GM19043 (cell line): ENCODE measurements at regions not wholly inside any gene's neighbourhood (a gene's known extent, or its start where the extent isn't known, plus 50 kb on each side); places are given as distances from the start of the nearest gene placed in this dataset.
"Not testable (repeated sequence)": the region's sequence is repeated elsewhere in the genome, so short reads cannot be mapped to it uniquely, and the experiment has no call there.

Source experiments
- ATAC-seq: cut with Tn5 transposase; IDR thresholded peaks from one replicate; pipeline ENCODE4 v1.9.1; 2021; ENCODE audit warnings: low read depth; ENCODE audit not compliant: unreplicated experiment

- no peak for ATAC-seq
These were observed 330.4 kb upstream of the BRINP3 start for GRCh38 chr1:190808035-190808434.

DNA sequence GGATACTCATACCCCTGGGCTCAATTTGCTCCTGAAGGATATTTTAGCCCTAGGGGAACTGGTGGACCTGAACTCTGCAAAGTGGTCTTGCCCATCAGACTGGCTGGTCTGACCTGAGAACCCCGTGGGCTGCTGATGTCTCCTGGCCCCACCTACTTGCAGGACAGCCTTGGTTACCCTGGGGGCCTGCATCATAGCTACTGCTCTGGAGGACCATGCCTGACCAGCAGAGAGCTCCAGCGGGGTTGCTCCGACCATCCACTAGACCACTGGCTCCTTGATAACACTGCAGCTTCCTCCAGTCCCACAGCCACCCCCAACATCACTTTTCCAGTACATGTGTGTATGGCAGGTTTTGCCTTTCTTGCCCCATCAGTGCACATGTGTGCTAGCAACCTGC is 331.6 kb upstream of the BRINP3 start:
- ATAC-seq = no peak

- no peak for ATAC-seq
These were observed 335.3 kb upstream of the BRINP3 start for GRCh38 chr1:190812996-190813395.

DNA sequence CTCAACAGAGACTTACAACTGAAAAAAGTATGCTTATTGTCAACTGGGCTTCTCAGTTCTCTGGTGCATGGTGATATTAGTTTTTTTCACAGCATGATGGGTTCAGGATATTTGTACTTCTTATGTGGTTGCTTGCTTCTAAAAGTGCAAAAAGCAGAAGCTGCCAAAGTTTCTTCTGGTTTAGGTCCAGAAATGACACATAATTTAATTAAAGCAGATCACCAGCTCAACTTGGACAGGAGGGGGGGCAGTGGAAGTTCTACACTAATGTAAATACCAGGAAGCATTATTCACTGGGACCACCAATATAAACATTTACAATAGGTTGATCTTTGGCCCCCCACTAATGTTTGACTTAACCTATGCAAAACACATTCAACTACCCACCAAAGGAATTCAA is 354.8 kb upstream of the BRINP3 start:
- ATAC-seq = no peak

- no peak for ATAC-seq
These were observed 358.0 kb upstream of the BRINP3 start for GRCh38 chr1:190835658-190836057.

DNA sequence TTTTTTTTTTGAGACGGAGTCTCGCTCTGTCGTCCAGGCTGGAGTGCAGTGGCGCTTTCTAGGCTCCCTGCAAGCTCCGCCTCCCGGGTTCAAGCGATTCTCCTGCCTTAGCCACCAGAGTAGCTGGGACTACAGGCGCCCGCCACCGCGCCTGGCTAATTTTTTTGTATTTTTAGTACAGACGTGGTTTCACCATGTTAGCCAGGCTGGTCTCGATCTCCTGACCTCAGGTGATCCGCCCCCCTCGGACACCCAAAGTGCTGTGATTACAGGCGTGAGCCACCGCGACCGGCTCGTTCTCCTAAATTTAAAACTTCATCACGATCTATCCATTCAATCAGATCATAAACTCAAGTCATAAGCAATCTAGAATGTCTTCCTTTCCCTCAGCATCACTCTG is 359.5 kb upstream of the BRINP3 start:
- not testable (repeated sequence) for ATAC-seq

DNA sequence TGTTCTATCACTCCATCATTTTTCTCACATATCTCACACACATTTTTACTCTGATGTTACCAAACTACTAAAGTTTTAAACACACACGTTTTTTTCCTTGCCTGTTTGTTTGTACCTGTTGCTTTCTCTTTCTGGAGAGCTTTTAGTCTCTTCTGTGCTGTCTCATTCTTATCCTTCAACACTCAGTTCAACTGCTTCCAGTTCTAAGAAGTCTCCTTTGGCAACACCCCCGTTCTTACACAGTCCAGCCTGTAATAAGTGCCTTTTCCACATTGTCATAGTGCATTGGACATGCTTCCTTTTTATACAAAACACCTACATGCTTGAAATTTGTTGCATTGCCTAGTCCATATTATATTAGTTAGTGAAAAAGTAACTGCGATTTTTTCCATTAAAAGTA is 360.2 kb upstream of the BRINP3 start:
- no peak for ATAC-seq

GRCh38 chr1:190847166-190847565 is 369.5 kb upstream of the BRINP3 start:
- ATAC-seq = no peak

DNA sequence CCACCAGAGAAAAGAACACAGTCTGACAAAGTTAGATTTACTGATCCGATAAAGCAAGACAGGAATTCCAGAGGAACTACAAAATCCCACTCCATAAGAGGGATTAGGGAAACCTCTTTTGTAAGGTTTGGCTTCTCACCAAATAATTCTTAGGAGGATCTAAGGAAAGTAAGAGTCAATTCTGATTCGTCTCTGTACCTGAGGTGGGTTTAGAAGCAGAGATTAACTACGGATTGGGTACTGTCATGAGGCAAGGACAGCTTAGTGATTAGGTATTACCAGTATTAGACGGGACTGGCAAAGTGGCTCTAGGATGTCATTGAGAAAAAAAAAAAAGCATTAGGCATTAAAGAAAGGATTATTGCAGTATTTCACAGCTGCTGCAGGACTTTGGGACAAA is 371.7 kb upstream of the BRINP3 start:
- no peak for ATAC-seq

- ATAC-seq = no peak
These were observed 374.9 kb upstream of the BRINP3 start for GRCh38 chr1:190852611-190853010.

DNA sequence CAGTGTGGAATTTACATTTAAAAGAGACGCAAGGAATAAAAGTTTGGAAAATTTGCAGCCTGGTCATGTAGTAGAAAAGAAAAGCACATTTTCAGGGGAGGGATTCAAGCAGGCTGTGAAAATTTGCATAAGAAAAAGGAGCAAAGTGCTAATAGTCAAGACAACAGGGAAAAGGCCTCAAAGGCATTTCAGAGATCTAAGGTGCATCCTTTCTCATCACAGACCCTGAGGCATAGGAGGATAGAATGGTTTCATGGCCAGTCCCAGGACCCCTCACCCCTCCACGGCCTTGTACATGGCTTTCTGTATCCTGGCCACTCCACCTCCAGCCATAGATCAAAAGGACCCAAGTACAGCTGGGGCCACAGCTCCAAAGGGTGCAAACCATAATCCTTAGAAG is 380.5 kb upstream of the BRINP3 start:
- no peak for ATAC-seq

DNA sequence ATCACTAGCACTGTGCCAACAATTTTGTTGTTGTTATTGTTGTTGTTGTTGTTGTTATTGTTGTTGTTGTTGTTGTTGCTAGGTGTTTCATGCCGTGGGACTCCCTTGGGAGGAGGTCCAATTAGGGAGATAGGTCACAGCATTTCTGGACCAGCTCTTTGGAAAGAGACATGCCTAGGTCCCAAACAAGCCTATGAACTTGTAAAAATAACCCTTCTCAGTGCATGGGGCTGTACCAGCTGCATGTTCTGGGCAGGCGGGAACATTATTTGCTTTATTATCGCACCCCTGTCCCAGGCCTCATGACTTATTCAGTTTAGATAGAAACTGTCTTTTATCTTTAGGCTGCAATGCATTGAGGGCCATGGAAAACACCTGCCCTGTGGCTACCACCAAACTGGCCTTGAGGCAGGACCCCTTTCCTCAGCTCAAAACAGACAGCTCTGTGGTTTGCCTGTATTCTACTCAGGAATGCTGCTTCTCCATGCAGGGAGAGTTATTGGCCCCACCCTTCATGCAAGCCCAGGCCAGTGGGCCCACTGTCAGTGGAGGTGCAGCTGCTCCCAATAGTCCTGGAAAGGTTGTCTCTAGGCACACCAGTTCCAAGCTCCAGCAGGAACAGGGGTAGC is 386.5 kb upstream of the BRINP3 start:
- no peak for ATAC-seq

GRCh38 chr1:190880352-190880751 is 402.7 kb upstream of the BRINP3 start:
- ATAC-seq = no peak

DNA sequence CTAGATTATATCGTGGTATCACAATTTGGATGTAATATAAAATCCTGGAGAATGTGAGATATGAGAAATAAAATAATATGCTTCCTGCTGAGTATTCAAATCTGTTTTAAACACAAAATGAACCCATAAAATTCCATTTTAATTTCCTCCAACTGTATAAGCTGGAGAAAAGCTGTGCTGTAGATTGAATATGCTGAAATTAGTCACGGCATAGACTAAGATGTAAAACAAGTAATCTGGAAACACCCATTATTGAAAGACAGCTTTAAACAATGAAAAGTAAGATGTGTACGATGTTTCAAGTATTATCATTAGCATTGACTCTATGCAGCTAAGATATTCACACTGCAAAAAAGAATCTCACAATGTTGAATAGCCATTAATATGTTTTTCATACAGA is 403.4 kb upstream of the BRINP3 start:
- ATAC-seq = no peak

DNA sequence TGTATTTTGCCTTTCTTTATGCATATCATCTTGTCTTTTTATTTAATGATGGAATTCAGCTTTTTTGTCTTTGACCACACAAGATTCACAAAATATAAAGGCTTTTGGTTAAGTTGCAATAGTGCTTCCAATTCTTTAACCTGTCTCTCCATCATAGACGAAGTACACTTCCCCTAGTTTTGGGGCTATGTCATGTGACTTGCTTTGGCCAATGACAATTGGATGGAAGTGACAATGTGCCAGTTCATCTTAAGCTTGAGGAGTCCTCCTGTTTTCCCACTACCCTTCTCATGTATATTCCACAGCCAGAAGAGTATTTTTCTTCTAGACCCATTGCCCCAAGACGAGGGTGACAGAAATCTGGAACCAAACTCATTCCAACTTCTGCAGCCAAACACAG is 419.6 kb upstream of the BRINP3 start:
- ATAC-seq = no peak

- ATAC-seq = no peak
These were observed 426.5 kb upstream of the BRINP3 start for GRCh38 chr1:190904091-190904695.

DNA sequence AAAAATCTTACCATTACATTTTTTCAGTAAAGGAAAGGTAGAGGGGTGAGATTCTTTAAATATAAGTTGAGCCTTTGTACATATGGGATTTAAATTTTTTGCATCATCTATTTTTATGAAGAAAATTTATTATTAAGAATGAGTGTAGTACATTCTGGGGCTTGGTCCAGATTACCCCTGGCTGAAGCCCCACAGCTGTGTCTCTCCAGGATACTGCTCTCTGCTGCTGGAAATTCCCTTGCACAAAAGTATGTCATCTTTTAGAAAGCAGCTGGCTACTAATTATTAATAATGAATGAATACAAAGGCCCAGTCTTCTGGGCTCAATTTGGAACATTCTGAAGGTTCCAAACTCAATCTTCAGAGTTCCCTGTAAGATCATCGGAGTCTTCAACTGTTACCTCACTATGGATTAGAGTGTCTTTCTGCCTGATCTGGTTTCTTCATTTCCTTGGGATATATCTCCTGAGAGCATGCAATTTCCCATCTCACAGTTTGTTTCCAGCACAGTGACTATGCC is 428.6 kb upstream of the BRINP3 start:
- no peak for ATAC-seq

GRCh38 chr1:190908246-190908645 is 430.6 kb upstream of the BRINP3 start:
- ATAC-seq = no peak

DNA sequence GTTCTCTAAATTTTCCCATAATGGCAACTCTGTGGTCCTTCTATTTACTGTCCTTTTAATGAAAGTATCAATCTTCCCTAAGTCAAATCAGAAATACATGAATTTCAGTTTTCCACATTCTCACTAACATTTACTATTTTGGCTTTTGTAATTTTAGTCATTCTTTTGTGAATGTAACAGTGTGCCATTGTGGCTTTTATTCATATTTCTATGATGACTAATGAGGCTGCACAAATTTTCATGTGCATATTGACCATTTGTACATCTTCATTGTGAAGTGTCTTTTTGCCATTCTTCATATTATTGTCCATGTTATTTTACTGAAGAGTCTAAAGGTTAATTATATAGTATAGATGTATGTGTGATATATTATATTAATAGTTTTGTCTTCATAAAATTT is 431.0 kb upstream of the BRINP3 start:
- ATAC-seq = no peak

DNA sequence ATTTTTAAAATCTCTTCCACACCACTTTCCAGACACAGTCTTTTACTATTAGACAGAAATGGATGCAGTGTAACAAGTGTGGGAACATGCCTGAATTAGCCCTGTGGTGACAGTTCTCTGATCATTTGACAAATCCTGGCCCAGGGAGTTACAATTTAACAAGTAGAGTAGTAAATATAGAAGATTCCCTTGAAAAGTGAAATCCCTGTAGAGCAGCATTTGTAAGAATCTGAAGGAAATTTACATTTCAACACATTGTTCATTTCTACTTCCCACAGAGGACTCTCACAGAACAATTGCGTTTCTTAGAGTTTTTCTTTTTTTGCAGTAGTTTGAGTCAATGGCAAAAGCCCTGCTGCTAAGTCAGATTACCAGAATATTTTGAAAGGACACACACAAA is 458.3 kb upstream of the BRINP3 start:
- no peak for ATAC-seq

DNA sequence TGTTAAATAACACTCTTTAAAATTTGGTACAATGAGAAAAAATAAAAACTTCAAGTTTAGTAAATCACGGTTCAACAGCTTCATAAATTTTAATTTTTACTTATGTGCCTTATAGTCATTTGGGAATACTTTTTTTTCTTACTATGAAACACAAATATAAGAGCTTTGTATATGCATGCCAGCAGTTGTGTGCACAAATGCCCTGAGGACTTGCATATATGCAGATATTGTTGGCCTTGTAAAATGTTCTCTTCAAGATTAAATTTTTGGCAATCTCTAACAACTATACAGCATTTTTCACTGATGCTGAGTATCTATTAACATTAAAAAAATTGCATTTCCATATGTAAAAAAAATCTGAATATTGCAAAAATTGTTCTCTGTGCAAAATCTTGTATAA is 458.7 kb upstream of the BRINP3 start:
- ATAC-seq = no peak

DNA sequence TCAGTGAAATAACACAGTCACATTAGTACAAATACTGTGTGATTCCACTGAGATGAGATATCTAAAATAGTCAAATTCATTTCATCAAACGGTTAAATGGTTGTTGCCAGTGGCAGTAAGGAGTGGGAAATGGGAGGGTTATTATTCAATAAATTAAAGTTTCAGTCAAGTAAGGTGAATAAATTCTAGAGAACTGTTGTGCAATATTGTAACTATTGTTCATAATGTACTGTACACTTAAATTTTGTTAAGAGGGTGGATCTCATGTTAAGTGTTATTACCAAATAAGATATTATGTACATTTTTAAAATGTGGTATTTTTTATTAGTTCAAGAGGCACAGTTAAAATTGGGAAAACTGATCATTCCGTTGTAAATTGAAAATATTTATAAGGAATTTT is 463.3 kb upstream of the BRINP3 start:
- no peak for ATAC-seq

GRCh38 chr1:190942475-190942874 is 464.8 kb upstream of the BRINP3 start:
- no peak for ATAC-seq
